H1 (cell line): ENCODE measurements at regions not wholly inside any gene's neighbourhood (a gene's known extent, or its start where the extent isn't known, plus 50 kb on each side); places are given as distances from the start of the nearest gene placed in this dataset.

Experiments
- CTCF ChIP-seq, 3 experiments: IDR thresholded peaks; 1 replicate in 2 of 3; 2 replicates in 1 of 3; pipeline versions ENCODE4 v1.5.1 to v1.6.1; 2011; ENCODE audit warnings: low read length in 3 of 3, mild to moderate bottlenecking in 3 of 3, inconsistent platforms in 2 of 3, low read depth in 1 of 3, moderate library complexity in 1 of 3; ENCODE audit not compliant: insufficient read depth in 1 of 3; ENCODE audit errors: control extremely low read depth in 1 of 3
- EP300 ChIP-seq, 2 experiments: IDR thresholded peaks; 1 replicate in 1 of 2; 2 replicates in 1 of 2; pipeline ENCODE4 v1.6.1; 2011 to 2012; ENCODE audit warnings: low read depth in 2 of 2, low read length in 2 of 2, mild to moderate bottlenecking in 2 of 2, borderline replicate concordance in 1 of 2, inconsistent platforms in 1 of 2, moderate library complexity in 1 of 2
- EZH2 ChIP-seq: fragments of 200-600 bp; sonication (generic); IDR thresholded peaks from 2 replicates; pipeline ENCODE4 v1.7.1; 2012; ENCODE audit warnings: low read depth, mild to moderate bottlenecking, moderate library complexity, low read length, inconsistent platforms; ENCODE audit not compliant: severe bottlenecking
- MAX ChIP-seq: IDR thresholded peaks from 2 replicates; pipeline ENCODE4 v1.6.1; 2012; ENCODE audit warnings: inconsistent platforms
- PHF8 ChIP-seq: fragments of 200-600 bp; sonication (generic); conservative IDR thresholded peaks from 2 replicates; pipeline ENCODE4 v1.7.1; 2012; ENCODE audit warnings: low read depth, mild to moderate bottlenecking, inconsistent platforms, low read length, moderate library complexity
- POLR2A ChIP-seq, 2 experiments: IDR thresholded peaks; 1 replicate in 1 of 2; 2 replicates in 1 of 2; pipeline ENCODE4 v1.6.1; 2011; ENCODE audit warnings: low read depth in 2 of 2, low read length in 2 of 2, mild to moderate bottlenecking in 2 of 2; ENCODE audit errors: control extremely low read depth in 1 of 2
- TBP ChIP-seq: IDR thresholded peaks from 2 replicates; pipeline ENCODE4 v1.6.1; 2011; ENCODE audit warnings: low read depth, low read length, improper control_type of control experiment

- no peak for TF ChIP-seq CTCF (IDR thresholded peaks at IDR 0.05; ENCODE audit: control extremely low read depth in 1 of 3, insufficient read depth in 1 of 3, low read depth in 1 of 3, low read length in 3 of 3)
- no peak for TF ChIP-seq MAX
- no peak for TF ChIP-seq EZH2
- TF ChIP-seq TBP: no peak
- TF ChIP-seq POLR2A (IDR thresholded peaks at IDR 0.05; ENCODE audit: control extremely low read depth in 1 of 2, low read depth in 2 of 2, low read length in 2 of 2): no peak
- no peak for TF ChIP-seq EP300 (IDR thresholded peaks at IDR 0.05; ENCODE audit: borderline replicate concordance in 1 of 2, low read depth in 2 of 2, low read length in 2 of 2)
- no peak for TF ChIP-seq PHF8
These were observed 661.0 kb upstream of the TEX47 start for GRCh38 chr7:89456556-89456955.
